T follicular helper cell (primary cell): ENCODE measurements at regions not wholly inside any gene's neighbourhood (a gene's known extent, or its start where the extent isn't known, plus 50 kb on each side); places are given as distances from the start of the nearest gene placed in this dataset.

Experiments used
- DNase-seq: peaks from one replicate; pipeline ENCODE4 v3.0.0-alpha.2; 2020; ENCODE audit warnings: low read depth

DNA sequence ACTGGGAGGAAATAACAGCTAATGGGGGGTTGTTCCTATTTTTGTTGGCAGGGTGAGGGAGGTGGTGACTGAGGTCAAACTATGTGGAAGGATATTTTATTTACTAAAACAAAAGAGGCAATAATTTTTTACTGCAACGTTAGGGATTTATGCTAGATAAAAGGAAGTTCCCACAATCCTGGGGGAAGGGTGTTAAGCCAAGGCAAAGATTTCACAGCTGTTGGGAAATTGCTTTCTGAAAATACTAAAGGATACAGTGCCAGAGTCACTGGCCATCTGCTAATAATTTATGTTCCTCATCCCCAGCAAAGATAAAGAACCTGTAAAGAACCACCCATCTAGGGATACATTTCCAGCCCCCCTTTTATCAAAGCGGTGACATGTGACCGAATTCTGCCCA is 756.0 kb upstream of the RBFOX1 start:
- DNase-seq: no peak

DNA sequence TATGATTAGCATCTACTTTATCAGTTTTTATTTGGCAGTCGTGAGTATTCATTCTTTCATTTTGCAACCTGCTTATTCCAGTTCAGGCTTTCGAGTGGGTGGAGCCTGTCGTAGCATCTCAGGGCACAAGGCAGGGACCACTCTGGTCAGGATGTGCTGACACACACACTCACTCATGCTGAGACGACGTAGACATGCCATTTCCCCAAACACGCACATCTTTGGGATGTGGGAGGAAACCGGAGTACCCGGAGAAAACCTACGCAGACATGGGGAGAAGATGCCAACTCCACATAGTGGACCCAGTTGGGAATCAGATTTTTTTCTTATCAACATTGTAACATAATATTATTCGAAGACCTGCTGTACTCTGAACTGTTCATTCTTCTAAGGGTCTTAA is 756.5 kb upstream of the RBFOX1 start:
- no peak for DNase-seq

DNA sequence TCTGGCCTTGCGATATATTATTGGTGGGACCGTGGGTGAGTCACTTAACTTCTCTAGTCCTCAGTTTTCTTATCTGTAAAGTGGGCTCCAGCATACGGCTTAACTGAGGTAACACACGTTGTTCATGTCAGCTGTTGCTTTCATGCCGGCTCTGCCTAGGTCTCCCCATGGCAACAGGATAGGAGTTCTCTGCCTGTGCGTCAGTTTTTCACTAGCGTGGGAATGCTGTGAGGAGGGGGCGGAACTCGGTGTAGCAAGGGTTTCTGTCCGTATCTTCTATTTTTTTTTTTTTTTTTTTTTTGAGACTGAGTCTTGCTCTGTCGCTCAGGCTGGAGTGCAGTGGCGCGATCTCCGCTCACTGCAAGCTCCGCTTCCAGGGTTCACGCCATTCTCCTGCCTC is 758.5 kb upstream of the RBFOX1 start:
- DNase-seq: no peak

DNA sequence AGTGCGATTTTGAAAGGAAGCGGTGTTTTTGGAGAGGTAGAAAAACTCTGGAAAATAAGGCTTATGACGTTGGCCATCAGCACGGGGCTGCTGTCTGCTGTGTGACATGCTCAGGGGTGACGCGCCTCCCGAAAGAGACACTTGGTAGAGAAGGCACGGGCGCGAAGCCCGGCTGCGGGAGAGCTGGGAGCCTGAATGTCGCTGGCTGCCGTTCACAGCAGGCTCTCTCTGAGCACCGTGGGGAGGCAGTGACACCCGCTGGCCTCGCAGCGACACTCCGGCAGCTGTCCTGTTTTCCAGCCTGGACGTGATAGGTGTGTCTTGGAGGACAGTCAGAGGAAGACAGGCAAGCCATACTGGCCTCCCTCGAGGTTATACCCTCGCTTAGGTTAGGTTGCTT is 759.1 kb upstream of the RBFOX1 start:
- no peak for DNase-seq

DNA sequence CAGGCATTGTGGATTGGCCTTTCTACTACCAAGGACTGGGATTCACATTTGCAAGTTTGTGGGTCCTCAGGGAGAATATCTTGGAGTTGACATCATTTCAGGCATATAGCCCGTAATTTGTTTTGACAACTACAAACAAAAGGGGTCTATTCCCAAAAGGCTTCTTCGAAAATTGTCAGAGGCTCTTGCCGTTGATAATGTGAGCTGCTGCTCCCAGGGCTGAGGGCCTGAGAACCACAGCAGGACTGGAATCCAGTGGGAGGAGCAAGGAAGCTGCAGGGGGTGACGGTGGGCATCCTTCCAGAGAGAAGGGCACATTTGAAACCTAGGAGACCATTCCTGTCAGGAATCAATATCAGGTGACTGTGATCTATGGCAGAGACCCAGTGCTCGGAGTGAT is 761.6 kb upstream of the RBFOX1 start:
- DNase-seq: no peak

DNA sequence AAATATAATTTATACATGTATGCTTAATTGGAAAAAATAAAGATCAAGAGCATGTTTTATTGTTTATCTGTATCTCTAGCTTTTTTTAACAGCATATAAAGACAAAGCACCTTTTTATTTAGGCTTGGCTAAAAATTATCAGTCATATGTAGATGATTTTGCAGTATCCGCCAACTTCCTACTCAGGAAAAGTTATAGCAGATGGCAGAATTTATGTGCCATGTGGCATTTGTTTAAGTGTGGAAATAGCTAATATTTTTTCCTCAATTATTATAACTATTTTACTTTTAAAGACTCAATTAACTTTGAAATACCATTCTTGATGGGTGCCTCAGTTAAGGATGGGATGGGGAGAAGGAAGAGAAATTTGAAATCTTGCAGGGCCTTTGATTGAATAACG is 762.1 kb upstream of the RBFOX1 start:
- no peak for DNase-seq

DNA sequence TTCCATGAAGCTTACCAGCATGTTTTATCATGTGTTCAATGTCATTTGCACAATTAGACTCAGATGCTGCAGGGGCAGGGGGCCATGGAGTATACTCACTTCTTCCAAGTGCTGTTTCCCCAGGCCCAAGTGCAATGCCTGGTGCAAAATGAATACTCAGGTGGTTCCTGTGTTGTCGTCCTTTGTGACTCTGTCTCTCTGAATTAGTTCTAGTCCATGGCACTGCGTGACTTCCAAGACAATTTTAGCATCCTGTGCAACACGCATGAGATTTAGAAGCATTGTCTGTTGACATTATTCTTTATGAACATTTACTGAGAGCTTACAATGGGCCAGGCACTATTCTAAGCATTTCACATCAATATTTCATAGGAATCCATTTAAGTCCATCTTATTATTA is 769.7 kb upstream of the RBFOX1 start:
- no peak for DNase-seq

DNA sequence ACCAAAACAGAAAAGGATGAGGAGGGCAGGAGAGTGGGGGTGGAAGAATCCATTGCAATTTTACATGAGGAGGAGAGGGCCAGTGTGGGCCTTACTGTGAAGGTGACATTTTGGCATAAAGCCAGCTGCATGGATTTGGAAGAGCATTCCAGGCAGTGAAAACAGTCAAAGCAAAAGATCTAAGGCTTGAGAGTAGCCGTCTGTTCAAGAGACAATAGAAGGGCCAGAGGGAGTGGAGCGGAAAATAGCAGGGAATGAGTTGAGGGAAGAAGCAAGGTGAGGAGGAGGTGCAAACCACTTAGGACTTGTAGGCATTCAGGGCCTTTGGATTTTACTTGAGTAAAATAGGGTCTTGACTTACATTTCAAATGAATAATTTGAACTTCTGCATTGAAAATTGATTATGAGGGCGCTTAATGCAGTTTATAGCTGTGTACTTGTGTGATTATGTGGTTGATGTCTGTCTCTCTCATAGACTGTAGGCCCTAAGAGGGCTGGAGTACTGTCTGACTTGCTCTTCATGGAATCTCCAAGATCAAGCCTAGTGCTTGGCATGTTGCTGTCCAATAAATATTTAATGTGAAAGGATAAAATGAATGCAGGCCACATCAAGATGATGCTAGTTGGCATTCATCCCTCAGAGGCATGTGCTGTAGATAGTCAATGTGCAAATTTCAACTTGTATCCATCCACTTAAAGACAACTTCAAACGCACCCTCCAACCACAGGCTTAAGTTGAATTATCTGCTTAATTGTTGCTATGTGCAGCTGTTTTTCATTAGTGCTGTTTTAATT is 772.1 kb upstream of the RBFOX1 start:
- no peak for DNase-seq

DNA sequence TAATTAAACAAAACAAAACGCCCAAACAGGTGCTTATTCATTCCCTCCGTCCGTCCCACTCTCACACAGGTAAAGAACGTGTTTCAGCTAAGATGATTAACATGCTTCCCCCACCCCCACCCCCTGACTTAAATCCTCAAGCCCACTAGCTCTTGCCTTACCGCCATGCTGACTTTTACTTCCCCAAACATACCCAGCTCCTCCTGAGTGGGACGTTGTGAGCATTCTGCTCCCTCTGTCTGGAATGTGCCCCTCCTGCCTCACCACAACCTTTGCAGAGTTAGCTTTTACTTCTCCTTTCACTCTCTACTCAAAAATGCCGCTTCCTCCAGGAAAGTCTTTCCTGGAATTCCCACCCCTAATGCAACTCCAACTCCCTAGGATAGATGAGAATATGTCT is 774.0 kb upstream of the RBFOX1 start:
- DNase-seq: no peak

DNA sequence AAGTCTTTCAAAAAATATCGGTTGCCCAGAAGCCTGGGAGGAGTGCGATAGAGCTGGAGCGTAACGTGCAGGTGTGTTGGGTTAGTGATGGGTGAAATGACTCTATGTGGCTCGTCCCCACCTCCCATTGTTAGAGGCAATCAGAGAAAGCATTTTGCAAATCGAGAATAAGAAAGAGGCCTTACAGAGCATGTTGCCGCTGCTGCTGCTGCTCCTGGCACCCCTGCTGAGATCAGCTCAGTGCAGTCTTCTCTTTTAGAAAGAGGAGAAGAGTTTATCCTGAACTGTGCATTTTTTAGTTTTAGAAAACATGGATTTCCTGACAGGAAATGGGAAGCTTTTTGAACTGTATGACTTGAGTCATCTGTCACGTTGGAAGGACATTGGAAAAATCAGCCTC is 774.5 kb upstream of the RBFOX1 start:
- no peak for DNase-seq

DNA sequence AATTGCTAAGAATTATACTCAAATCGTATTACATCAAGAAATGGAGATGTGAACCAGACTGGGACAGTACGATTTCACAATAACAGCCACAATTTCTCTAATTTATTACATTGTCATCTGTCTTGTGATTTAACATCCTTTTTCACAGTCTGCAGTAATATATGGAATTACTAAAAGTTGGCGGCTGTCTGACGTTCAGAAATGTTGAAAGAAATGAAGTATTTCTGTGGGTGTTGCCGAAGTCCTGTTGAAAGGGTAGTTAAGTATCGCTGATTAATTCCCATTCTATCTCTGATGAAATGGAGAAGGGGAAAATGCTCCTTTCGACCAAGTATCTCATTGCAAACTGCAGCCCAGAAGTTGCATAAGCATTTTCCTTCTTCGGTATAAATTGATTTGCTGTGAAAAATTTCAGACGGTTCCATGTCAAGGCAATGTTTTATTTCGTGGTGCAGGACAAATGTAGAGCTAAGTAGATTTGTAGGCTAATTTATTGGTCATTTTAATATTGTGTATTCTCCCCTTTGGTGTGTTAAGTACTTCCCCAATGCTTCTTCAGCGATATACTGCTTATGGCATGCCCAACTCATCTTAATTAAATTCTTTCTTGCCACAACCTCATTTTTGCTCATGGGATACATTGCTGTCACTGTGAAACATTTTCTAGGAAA is 775.2 kb upstream of the RBFOX1 start:
- no peak for DNase-seq

DNA sequence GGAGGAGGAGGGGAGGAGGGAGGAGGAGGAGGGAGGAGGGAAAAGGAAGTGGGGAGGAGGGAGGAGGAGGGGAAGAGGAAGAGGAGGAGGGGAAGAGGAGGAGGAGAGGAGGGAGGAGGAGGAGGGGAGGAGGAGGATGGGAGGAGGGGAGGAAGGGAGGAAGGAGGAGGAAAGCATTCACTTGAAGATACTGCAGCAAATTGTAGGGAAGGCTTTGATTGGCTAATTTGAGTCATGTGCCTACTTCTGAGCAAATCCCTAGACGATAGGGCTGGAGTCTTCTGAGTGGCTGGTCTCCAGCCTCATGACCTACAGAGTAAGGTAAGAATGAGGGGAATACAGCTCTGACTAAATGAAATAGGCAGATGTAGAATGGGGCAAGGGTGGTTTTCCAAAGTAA is 783.2 kb upstream of the RBFOX1 start:
- no peak for DNase-seq

DNA sequence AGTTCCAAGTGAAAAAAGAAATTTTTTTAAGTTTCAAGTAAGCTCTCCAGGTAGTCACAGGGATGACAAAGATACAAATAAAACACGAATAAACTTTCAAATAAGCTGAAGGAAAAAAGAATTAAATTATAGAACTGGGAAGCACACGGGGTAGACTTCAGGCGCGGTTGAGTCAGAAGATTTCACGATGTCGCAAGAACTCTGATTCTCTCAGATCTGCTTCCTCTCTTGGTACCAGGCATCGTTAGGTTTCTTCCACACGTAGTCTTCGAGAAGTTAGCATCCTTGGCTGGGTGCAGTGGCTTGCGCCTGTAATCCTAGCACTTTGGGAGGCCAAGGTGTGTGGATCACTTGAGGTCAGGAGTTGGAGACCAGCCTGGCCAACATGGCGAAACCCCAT is 784.1 kb upstream of the RBFOX1 start:
- DNase-seq: no peak

DNA sequence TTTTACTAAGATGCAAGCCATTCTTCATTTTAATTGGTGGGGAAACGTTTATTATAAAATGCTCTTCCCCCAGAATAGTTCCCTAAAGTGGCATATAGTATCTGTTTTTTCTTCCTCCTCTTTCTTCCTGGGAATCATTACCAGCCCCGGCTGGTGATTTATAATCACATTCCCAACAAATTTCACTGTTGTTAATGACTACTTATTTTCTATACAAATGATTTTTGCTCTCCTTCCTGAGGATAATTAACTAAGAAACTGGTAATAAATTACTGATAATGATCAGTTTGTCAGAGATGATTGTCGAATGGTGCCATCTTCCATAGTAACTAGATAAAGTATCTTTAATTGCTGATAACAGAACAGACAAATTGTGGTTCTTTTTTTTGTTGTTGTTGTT is 785.5 kb upstream of the RBFOX1 start:
- no peak for DNase-seq

DNA sequence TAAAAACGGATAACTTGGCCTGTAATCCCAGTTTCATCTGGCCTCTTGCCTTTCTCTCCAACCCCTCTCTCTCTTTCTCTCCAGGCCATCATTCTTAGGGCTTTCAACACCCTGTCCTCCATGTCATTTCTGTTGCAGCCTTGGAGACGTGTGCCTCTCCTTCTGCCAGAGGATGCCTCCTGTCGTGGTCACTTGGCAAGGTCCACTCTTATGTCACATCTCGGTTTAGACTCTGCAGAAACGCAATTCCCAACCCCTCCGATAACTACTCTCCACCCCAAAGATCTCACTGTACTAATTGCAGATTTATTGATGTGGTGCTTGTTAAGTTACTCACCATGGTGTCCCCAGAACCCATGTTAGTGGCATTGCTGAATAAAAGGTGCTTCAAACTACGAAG is 787.3 kb upstream of the RBFOX1 start:
- DNase-seq: no peak

DNA sequence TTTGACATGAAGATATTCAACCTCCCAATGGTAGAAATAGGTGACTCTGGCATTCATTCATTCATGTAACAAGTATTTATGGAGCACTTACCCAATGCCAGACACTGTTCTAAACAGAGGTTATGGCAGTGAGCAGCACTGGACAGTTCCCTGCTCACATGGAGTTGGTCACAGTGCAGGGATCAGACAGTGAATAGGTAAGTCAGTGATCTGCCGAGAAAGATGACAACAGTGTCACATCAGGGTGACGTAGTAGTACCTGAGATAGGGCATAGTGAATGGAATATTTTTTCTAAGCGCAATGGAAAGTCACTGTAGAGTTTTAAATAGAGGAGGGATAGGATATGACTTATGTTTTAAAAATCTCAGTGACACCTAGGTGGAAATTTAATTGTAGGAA is 791.4 kb upstream of the RBFOX1 start:
- no peak for DNase-seq

DNA sequence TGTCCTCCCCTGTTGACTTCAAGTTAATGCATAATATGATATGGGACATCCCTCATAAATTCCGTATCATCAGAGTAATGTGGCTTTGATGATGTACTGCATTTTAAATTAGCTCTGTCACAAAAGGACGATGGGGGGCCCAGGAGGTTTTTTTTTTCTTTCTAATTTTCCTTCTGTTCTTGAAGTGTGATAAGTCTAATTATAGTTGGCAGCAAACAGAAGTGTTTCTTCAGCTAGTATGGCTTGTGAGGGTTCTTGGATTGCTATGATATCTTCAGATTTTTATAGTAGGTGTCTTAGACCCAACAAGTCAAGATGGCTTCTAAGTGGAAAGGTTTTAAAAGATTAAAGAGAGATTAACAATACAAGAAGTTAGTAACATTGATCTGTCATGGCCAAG is 796.2 kb upstream of the RBFOX1 start:
- DNase-seq: no peak

DNA sequence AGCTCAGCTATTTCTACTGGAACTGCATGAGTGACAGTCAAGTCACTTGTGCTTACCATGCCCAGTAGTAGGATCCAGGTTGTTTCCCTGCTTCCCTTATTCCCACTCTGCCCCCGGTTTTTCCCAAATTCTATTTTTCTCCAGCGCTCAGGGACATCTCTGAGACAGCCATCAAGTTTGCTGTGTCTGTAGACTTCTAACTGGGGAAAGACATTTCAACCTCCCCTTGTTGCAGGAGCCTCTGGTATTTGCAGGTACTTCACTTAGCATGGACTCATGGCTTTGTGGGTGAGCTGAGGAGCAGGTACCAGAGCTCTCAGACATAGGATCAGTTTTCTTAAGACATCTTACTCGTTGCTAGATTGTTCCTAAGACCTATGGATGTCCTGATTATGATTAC is 801.6 kb upstream of the RBFOX1 start:
- DNase-seq: no peak

DNA sequence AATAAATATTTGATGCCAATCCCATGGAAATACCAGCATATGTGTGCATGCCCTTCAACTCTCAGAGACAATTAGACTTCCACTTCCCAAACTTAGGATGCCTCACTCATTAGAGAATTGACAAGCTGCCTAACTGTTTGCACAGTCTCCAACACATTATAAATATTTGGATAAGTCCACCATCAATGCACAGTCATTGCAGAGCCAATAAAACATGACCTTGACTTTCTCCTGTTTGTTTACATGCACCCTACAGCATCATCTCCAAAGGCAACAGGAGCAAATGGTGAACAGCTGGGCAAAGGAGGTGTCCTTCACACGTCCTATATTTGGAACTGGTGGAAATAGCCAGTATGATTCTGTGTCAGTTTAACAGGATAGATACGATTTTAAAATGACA is 804.4 kb upstream of the RBFOX1 start:
- DNase-seq: no peak

DNA sequence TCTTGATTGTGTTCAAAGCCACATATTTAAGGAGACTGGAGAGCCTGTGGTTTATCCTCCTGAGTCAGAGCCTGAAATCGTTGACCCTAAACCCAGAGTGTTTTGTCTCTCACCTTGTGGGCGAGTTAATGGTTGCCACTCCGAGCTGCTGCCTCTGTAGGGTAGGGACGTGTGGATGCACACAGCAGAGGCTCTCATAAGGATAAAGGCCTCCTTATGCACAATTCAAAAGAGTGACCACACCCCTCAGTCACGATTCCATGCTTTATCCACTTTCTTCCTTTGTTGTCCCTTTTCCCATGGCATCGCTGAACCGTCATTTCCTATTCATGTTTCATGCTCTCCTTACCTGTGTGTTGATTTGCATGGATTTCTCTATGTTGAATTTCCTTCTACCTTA is 805.0 kb upstream of the RBFOX1 start:
- no peak for DNase-seq

DNA sequence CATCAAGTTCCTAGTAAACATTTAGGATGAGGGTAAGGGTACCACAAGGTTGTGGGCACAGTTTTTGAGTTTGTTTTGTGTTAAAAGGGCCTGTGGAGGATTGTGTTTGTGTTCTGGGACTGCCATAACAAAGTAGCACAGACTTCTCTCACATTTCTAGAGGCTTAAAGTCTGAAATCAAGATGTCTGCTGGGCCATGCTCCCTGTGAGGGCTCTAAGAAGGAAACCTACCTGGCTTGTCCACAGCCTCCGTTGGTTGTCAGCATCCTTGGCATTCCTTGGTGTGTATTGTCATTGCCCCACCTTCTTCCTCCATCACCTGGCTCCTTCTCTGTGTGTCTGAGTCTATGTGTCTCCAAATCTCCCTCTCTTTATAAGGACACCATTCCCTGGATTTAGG is 808.1 kb upstream of the RBFOX1 start:
- DNase-seq: no peak

DNA sequence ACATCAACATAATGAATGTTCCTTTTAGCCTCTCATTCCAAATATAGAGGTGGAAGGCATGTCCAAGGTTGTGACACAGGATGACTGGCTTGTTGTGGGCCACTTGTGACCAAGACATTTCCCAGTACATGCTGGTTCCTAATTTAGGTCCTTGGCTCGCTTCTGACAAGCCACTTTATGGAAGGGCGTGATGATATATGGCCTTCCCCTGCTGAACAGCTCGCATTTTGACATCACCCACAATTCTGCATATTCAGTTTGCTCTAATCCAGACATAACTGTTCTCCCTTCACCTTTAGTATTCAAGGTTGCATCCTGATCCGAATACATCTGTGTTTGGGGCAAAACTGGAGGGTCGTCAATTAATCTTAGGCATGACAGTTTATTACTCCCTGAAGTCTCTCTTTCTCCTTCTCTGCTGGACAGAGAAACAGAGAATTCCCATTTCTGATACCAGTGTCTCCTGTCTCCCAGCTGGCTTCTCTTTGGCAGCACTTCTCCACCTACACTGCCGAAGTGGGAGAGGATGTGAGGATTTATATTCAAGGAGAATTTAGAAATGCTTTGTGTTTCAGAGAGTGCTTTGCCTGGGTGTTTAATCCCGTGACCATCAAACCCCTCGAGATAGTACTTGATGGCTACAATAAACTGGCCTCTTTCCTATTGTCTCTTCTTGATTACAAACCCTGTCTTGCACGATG is 815.5 kb upstream of the RBFOX1 start:
- no peak for DNase-seq

DNA sequence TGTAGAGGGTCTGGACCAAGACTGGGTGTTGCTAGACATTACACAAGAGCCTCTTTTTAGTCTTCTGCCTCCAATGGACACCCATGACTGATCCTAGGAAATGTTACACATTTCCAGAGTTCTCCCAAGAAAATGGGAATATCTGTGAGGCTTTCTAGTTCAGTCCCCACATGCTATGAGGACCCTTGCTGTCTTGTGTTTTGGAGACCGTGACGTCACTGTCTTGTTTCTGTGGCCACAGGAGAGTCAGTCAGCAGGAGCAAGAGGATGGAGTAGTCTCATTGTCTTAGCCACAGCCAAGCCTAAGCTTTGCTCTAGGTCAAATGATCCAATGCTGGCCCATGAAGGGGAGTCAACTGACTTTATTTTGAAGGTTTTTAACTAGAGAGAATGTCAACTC is 820.1 kb upstream of the RBFOX1 start:
- DNase-seq: no peak
